HEK293 (cell line): ENCODE measurements at regions not wholly inside any gene's neighbourhood (a gene's known extent, or its start where the extent isn't known, plus 50 kb on each side); places are given as distances from the start of the nearest gene placed in this dataset.

ENCODE experiments used
- MZF1 ChIP-seq: fragments of 450-650 bp; formaldehyde crosslinking; IDR thresholded peaks from 2 replicates; pipeline ENCODE4 v1.5.1; 2017; ENCODE audit warnings: missing biosample characterization, missing genetic modification characterization, borderline replicate concordance
- YY1 ChIP-seq: fragments of 450-650 bp; formaldehyde crosslinking; IDR thresholded peaks from 2 replicates; pipeline ENCODE4 v1.5.1; 2018; ENCODE audit warnings: missing biosample characterization, missing genetic modification characterization
- ZNF211 ChIP-seq: fragments of 450-650 bp; formaldehyde crosslinking; IDR thresholded peaks from 2 replicates; pipeline ENCODE4 v1.5.1; 2016; ENCODE audit warnings: low read depth, missing biosample characterization, missing genetic modification characterization
- TF ChIP-seq, protein P1 (sequence below): fragments of 450-650 bp; formaldehyde crosslinking; IDR thresholded peaks from 2 replicates; pipeline ENCODE4 v1.5.1; 2016; ENCODE audit warnings: missing biosample characterization, missing genetic modification characterization
- TF ChIP-seq, protein P2 (sequence below): fragments of 450-650 bp; formaldehyde crosslinking; IDR thresholded peaks from 2 replicates; pipeline ENCODE4 v1.5.1; 2016; ENCODE audit warnings: missing biosample characterization, missing genetic modification characterization
- TF ChIP-seq, protein P3 (sequence below): fragments of 450-650 bp; formaldehyde crosslinking; IDR thresholded peaks from 2 replicates; pipeline ENCODE4 v1.5.1; 2016; ENCODE audit warnings: missing biosample characterization, missing genetic modification characterization

DNA sequence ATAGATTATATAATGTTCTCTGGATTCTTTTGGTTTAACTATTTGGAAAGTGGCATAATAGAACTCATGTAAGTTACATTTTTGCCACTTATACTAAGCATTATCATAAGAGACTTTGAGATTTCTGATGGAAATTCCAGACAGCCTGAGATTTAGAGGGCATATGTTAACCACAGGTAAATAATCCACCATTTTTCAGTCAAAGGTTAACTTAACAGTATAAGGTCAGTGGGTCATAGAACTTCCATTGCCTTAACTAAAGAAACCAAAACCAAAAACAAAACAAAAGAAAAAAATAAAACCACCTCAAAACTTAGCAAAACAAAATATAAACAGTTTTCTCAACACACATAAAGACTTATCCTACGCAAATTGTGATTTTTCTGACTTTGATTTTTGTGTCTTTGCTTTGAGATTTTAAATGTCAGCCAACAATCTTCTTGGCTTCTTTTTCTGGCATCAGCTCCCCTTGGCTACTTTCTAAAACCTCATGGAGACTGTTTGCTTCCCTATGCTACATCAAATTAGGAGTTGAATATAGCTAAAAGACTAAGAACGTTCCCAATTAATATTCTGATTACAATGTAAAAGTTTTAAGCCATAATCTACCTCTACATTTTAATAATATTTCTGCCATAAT lies 430.1 kb upstream of the DAB2 start:
- TF ChIP-seq, protein P1, sequence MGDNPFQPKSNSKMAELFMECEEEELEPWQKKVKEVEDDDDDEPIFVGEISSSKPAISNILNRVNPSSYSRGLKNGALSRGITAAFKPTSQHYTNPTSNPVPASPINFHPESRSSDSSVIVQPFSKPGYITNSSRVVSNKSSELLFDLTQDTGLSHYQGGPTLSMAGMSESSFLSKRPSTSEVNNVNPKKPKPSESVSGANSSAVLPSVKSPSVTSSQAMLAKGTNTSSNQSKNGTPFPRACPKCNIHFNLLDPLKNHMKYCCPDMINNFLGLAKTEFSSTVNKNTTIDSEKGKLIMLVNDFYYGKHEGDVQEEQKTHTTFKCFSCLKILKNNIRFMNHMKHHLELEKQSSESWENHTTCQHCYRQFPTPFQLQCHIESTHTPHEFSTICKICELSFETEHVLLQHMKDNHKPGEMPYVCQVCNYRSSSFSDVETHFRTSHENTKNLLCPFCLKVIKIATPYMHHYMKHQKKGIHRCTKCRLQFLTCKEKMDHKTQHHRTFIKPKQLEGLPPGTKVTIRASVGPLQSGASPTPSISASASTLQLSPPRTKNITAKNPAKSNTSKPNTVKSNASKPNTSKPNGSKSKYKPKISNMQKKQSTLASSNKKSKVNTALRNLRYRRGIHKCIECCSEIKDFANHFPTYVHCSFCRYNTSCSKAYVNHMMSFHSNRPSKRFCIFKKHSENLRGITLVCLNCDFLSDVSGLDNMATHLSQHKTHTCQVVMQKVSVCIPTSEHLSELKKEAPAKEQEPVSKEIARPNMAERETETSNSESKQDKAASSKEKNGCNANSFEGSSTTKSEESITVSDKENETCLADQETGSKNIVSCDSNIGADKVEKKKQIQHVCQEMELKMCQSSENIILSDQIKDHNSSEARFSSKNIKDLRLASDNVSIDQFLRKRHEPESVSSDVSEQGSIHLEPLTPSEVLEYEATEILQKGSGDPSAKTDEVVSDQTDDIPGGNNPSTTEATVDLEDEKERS = no peak
- TF ChIP-seq, protein P2, sequence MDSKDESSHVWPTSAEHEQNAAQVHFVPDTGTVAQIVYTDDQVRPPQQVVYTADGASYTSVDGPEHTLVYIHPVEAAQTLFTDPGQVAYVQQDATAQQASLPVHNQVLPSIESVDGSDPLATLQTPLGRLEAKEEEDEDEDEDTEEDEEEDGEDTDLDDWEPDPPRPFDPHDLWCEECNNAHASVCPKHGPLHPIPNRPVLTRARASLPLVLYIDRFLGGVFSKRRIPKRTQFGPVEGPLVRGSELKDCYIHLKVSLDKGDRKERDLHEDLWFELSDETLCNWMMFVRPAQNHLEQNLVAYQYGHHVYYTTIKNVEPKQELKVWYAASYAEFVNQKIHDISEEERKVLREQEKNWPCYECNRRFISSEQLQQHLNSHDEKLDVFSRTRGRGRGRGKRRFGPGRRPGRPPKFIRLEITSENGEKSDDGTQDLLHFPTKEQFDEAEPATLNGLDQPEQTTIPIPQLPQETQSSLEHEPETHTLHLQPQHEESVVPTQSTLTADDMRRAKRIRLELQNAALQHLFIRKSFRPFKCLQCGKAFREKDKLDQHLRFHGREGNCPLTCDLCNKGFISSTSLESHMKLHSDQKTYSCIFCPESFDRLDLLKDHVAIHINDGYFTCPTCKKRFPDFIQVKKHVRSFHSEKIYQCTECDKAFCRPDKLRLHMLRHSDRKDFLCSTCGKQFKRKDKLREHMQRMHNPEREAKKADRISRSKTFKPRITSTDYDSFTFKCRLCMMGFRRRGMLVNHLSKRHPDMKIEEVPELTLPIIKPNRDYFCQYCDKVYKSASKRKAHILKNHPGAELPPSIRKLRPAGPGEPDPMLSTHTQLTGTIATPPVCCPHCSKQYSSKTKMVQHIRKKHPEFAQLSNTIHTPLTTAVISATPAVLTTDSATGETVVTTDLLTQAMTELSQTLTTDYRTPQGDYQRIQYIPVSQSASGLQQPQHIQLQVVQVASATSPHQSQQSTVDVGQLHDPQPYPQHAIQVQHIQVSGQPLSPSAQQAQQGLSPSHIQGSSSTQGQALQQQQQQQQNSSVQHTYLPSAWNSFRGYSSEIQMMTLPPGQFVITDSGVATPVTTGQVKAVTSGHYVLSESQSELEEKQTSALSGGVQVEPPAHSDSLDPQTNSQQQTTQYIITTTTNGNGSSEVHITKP (tag by site-specific recombination) = no peak
- TF ChIP-seq, protein P3, sequence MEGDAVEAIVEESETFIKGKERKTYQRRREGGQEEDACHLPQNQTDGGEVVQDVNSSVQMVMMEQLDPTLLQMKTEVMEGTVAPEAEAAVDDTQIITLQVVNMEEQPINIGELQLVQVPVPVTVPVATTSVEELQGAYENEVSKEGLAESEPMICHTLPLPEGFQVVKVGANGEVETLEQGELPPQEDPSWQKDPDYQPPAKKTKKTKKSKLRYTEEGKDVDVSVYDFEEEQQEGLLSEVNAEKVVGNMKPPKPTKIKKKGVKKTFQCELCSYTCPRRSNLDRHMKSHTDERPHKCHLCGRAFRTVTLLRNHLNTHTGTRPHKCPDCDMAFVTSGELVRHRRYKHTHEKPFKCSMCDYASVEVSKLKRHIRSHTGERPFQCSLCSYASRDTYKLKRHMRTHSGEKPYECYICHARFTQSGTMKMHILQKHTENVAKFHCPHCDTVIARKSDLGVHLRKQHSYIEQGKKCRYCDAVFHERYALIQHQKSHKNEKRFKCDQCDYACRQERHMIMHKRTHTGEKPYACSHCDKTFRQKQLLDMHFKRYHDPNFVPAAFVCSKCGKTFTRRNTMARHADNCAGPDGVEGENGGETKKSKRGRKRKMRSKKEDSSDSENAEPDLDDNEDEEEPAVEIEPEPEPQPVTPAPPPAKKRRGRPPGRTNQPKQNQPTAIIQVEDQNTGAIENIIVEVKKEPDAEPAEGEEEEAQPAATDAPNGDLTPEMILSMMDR = no peak
- TF ChIP-seq ZNF211 (tag by site-specific recombination) = no peak
- no peak for TF ChIP-seq MZF1 (tag by site-specific recombination)
- no peak for TF ChIP-seq YY1
